T follicular helper cell (primary cell): ENCODE measurements at regions not wholly inside any gene's neighbourhood (a gene's known extent, or its start where the extent isn't known, plus 50 kb on each side); places are given as distances from the start of the nearest gene placed in this dataset.

Source experiments
- DNase-seq: peaks from one replicate; pipeline ENCODE4 v3.0.0-alpha.2; 2020; ENCODE audit warnings: low read depth

DNA sequence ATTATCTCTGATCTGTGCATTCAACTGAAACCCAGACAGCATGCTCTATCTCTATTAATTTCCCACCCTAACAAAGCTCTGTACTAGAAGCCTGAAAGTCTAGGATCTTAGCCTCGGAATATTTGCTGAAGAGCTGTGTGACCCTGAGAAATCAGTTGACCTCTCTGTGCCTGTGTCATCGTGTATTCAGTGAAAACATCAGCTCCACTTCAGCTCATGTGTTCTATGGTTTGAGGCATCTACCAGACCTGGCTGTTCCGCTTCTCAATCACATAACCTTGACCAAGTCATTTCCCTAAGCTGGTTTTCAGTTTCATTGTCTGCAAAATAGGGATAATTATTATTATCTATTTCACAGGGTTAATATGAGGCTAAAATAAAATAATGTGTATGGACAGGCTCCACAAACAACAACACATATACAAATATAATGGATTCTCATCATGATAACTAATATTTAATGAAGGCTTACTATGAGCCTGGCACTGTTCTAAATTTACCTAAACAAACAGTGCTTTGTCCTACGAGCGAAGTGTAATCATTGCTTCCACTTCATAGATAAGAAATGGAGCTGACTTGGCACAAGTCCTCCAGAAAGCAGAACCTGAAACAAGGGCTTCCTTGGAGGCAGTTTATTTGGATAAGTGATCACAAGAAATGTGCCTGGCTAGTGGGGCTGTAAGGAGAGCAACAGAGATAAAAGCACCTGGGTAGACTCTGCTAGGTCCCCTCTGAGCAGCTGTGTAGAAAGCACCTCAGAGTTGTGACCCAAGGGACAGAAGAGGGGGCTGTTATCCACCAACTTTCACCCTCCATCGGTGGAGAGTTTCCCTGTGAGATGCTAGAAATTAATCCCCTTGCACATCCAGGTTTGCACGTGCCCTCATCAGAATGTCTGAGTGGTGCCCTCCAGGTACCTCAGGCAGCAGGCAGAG lies 356.9 kb downstream of the RAB28 start:
- DNase-seq, result no peak

DNA sequence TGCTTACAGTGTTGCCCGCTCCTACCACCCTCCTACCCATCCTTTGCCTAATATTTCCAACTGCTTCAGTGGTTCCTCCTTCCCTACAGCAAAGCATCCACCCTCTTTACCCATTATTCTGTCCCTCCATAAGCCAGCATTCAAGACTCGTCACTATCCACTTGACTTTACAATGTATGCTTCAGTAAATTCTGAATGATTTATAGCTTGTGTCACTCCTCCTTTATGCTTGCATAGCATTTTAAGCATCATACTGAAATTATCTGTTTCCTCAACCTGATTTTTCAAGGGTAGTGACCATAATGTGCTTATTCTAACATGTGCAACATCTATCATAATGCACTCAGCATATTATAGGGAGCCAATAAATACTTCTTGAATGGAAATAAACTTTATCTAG lies 365.5 kb downstream of the RAB28 start:
- DNase-seq, result no peak

DNA sequence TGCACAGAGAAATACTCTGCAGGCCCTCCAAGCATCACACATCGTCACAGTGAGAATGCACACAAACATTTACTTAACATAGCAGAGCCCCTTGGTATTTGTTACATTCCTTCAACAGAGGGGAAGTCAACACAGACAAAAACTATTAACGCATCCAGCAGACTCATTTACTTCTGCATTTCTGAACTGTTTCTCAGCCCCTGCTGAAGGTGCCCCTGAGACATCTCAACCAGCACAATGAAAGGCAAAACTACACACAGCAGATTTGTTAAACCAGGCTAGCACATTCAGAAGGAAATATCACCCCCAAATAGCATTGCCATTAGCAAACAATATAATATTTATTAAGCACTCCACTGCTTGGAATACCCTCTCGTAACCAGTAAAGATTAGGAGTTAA lies 367.0 kb downstream of the RAB28 start:
- DNase-seq, result no peak

DNA sequence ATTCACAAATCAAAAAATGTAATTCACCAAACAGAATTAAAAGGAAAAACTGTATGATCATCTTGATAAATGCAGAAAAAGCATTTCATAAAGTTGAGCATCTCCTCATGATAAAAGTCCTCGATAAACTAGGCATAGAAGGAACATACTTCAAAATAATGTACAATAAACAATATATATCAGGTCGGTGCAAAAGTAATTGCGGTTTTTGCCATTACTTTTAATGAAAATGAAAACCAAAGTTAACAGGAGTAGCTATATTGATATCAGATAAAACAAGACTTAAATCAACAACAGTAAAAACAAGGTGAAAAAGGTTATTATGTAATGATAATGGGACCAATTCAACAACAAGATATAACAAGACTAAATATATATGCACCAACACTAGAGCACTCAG lies 372.1 kb downstream of the RAB28 start:
- no peak for DNase-seq

DNA sequence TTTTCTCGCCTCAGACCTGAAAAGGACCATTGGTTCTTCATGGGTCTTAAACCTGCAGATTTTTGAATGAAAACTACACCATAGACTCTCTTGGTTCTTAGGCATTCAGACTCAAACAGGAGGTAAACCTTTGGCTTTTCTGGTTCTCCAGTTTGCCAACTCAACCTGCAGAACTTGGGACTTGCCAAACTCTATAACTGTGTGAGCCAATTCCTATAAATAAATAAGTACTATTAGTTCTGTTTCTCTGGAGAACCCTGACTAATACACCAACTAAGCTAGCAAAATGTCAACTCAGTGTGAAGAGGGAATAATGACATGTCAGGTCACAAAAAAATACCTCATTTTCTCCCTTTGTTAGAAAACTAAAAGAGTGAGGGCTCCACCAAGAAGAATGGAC lies 374.6 kb downstream of the RAB28 start:
- no peak for DNase-seq

DNA sequence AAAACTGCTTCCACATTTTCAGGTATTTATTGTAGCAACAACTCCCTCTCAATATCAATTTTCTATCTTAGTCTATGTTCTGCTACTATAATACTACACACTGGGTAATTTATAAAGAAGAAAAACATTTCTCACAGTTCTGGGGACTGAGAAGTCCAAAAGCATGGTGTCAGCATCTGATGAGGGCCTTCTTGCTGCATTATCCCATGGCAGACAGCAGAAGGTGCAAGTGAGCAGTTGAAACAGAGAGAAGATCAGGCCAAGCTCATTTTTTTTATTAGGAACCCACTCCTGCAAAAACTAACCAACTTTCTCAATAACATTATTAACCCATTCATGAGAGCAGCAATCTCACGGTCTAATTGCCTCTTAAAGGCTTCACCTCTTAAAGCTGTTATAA lies 376.0 kb downstream of the RAB28 start:
- DNase-seq, result no peak

DNA sequence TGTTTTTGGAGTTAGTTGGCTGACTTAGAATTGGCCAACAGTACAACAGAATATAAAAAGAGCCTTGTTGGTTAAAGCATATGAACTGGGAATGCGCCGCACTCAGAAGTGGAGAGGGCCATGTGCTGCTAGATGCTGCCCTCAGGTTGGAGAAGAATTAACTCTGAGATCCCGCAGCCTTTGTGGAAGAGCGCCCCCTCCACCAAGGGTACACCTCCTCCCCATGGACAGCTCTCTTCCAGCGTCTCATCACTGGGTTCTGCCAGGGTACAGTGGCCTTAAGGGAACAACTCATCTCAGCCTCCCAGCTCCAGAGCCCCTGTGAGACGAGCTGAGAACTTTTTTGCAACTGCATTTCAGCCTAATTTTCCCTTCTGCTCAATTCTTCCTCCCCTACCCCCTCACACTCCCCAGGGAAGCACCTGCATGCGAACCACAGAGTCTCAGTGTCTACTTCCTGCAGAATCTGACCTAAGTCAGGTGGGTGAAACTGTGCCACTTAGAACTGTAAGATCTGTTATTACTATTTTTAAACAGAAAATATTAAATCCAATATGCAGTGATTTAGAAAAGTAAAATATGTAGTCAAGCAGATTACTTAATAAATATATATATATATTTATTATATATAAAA lies 380.6 kb downstream of the RAB28 start:
- no peak for DNase-seq

DNA sequence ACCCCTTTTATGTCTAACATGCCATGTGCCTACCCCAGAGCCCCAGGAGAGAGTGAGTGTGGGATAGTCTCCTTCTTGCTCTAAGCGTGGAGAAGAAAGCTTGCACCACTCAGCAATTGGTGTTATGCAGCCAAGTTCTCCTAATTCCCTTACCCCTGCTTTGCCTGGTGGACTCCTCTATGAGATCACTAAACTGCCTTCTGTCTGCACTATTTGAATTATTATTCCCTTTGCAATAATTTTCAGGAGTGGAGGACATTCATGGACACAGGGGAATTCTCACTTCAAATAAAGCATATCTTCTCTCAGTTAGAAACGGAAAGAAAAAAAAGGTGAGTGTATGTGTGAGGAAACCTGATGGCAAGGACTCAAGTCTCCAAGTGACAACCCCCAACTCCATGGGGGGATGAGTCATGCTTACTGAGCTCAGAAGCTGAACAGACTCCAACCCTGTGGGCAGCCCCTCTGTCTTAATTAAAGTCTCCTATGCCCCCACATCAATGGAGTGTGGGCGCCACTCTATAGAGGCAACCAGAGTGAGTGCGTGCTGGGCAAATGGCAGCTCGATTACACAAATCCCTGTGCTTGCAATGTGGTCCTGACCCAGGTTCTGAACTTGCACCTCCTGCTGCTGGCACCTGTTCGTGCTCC lies 381.9 kb downstream of the RAB28 start:
- no peak for DNase-seq

DNA sequence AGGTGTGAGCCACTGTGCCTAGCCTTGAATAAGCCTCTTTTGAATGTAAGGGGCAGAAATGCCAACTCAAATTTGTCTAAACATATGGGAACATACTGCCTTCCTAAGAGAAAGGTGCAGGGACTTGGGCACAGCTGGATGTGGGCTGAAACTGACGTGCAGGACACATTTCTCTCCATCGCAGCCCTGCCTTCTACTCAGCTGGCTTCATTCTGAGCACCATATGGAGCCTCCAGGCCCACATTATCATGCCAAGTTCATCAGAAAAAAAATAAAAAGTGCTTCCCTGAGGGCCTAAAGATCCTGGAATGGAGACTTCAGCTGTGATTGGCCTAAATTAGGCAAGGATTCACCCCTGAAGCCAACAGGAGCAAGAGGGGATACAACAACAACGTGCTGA lies 386.2 kb downstream of the RAB28 start:
- no peak for DNase-seq

DNA sequence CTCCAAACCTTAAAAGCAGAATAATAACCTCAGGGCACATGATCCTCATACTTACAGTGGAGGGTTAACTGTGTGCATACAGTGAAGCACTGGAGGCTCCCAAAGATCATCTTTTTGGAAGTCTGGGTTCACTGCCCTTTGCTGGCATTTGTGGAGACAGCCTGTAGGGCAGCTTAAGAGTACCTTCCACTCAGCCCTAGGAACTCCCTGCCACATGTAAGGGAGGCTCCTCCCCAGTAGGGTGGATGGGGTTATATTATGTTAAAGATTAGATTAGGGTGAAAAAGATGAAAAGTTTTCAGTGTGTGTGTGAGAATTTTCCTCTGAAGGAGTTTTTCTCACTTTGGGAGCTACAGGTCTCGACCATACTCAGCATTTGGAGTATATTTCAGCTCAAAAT lies 388.4 kb downstream of the RAB28 start:
- DNase-seq, result no peak

DNA sequence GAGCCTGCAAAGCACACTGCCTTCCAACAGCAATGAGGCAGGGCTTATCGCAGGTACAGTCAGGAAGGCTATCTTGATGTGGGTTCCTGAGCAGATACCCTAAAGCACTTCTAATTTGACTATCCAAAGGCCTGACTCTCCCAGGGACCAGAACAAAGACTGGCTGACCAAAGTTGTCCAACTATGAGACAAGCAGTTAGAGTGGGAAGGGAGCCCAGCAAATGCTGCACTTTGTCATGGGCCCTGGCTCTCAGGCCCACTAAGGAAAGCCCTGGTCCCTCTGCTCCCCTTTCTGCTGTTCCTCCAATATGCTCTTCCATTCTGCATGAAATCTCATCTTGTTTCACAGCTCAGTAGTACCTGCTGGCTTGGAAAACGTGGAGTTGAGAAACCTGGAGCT lies 391.0 kb downstream of the RAB28 start:
- no peak for DNase-seq

DNA sequence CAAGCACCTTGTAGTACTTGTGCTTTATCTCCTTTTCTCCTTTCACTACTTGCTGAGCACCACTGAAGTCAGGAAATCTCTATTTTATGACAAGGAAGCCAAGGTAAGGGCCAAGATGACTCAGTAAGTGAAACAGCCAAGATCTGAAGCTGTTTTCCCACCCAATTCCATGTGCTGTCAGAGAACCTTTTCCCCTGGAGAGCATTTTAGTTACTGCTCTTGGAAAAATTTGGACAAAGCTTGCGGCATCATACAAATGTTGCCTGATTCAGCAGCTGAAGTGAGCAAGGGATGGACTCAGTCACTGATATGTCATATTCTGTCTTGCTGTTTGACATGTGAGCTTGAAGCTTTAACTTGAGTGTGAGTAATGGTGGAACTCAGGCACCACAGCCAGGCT lies 391.4 kb downstream of the RAB28 start:
- DNase-seq, result no peak

DNA sequence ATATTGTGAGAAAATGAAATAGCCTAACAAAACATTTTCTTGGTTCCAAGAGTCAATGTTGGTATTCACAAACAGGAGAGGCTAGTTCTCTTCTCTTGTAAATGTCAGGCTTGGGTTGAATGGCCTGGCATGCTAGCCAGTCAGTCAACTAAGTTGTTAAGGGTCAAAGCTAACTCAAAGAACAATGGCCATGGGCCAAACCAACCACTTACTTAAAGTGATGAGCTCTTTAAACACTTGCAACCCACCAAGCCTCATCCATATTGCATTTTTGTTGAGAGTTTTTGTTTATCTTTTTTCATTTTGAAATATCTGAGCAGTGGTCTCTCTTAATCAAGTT lies 394.5 kb downstream of the RAB28 start:
- no peak for DNase-seq

DNA sequence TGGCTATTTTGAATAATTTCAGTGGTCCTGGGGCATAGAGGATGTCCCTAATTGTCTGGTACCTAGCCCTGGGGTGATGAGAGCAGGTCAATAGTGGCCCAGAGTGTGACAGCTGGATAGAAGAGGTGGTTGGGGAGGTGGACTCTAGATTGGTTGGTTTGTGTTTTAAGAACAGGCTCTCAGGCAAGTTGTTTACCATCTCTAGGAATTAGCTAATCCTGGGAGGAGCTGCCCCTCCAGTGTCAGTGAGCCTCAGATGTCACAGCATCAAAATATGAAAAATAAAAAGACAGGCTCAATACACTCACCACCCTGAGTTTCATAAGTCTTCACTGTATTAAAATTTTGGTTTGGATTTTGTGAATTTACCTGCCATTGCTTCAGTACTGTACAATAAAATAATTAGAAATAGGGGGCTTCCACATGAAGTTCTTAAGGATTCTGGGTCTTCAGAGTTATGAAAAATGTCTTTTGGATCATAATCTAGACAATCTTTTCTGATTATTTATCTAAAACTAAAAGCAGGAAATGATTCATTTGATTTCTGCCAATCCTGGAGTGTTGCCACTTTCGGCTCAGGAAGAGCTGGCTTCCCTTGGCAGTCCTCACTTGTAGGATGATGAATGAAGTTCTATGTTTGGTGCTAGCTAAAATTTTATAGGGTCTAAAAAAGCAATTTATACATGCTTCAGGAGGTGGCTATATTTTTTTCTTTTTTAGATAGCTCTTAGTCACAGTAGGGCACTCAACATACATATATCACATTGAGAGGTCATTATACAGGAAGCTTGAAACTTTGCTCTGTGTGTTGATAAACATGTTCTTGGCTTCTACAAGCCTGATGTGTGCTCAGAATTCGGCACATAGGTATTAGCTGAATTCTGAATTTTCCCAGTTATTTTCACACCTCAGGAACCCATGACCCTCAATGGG lies 395.1 kb downstream of the RAB28 start:
- no peak for DNase-seq

DNA sequence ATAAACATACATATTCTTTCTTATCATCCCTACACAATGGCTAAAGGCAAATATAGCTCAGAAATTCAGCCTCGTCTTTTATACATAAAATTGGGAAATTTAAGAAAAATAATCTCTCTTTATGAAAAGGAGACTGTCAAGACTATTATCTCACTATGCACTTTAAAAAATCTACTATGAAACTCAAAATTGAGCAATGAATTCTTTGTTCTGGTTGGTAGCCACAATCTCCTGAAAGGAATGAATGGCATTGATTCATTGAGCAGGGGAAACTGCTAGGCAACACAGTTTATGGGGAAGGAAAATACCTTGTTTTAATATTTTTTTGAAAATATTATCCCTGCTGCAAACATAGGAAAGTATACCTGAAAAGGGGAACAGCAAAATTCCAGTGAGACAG lies 397.1 kb downstream of the RAB28 start:
- no peak for DNase-seq

DNA sequence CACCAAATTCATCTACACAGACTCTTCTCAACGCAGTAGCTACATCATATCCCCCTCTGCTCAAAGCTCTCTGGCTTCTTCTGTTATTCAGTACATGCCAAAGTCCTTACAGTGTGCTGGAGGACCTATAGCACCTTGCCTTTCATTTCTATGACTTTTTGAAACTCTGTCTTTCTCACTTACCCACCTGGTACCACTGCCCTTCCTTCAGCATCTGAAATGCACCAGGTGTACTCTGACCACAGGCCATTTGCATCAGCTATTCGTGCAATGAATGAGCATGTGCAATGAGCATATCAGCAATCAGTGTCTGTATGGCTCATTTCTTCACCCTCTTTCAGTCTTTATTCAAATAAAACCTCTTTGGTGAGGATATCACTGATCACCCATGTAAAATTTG lies 399.9 kb downstream of the RAB28 start:
- no peak for DNase-seq

DNA sequence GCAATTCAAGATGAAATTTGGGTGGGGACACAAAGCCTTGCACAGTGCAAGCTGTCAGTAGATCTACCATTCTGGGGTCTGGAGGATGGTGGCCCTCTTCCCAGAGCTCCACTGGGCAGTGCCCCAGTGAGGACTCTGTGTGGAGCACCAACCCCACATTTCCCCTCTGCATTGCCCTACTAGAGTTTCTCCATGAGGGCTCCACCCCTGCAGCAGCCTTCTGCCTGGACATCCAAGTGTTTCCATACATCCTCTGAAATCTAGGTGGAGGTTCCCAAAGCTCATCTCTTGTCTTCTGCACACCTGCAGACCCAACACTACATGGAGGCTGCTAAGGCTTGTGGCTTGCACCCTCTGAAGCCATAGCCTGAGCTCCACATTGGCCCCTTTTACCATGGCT lies 402.3 kb downstream of the RAB28 start:
- no peak for DNase-seq

DNA sequence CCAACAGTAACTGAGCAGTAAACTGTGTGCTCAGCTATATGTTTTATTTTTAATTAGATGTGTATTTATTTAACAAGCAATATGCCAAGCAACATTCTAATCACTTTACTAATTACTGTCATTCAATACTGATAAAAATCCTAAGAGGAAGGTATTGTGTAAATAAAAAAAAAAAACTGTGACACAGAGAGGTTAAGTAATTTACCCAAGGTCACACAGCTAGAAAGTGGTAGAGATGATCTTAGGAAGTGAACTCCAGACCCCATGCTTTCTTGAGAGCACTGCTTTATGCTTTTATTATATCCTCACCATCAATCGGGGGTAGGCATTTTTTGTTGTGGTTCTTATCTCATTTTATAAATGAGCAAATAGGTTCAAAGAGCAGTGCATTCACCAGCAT lies 417.1 kb downstream of the RAB28 start:
- no peak for DNase-seq

DNA sequence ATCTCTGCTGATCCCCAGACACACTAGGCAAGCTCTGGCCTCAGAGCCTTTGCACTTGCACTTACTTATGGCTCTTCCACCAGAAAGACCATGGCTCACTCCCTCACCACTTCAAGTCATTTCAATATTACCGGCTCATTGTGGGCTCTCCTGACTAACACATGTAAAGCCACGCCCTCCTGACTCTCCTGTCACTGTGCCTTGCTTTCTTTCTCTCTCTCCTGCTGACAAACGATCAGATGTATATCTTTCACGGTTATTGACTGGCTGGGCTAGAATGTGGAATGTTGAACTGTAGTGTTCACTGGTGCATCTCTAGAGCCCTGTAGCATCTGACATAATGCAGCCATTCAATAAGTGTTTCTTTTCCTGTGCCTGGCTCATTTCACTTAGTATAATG lies 425.1 kb downstream of the RAB28 start:
- DNase-seq, result no peak

DNA sequence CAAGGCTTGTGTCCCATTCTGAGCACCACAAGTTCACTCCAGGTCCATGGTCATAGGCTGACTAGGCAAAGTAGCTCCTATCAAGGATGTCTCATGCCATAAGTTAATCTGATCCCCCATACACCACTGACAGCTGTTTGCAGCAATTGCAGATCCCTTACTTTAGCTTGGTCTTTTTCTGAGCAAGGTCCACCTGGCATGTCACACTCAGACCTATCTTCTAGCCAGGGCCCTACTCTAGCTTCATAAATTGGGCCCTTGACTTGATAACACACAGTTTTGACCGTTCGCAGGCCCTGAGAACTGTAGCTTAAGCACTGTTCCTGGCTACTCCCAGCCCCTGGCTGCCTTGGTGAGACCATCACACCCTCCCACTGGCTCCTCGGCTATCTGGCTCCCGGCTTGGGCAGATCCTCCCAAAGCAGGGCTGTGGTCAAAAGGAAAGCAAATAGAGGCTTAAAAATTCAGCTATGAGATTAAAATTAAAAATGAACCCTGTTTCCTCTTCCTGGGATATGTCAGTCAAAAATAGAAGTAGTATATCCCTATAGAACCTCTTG lies 427.4 kb downstream of the RAB28 start:
- no peak for DNase-seq

DNA sequence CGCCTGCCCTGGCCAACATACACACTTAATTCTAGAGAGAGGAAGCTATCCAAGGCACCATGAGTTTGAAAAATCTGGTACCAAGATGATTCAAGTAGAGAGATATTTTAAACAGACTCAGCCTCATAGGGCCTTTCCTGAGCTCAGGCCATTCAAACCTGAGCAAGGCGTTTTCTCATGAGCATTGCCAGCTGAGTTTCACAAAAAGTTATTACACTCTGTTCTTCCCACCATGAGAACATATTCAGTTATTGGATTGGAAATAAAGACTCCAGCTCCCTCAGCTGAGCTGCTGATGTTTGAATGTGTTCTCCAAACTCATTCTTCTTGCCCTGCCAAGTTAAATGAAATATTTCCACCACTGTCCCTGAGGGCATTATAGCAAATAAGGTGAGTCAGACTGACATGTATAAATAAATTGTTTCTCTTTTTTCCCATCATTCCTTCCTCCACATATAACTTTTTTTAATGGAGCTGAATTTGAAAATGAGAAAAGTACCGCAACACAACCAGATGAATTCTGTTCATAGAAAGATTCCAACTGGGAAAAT lies 429.6 kb downstream of the RAB28 start:
- no peak for DNase-seq

DNA sequence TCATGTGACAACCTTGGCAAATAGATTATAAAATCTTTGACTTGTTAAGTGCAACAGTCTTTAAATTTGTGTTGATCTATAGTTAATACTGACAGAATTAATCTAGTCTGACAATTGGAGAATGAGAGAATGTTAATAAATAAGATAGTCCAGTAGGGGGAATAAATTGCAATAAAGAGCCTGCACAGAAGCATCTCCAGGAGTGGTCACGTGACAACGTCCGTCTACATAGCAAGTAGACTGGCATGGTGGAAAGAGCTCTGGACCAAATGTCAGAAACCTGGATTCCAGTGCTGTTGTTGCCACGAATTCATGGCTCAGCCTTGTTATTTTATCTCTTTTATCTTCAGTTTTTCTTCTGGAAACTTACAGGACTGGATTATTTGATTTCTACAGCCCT lies 436.5 kb downstream of the RAB28 start:
- no peak for DNase-seq
